Body of pancreas (tissue), 4 donors: ENCODE measurements at regions not wholly inside any gene's neighbourhood (a gene's known extent, or its start where the extent isn't known, plus 50 kb on each side); places are given as distances from the start of the nearest gene placed in this dataset.

Experiments used
- ATAC-seq: fragments of 150-250 bp; one replicate; pipeline ENCODE4 v1.9.1; 2016
- DNase-seq, 4 donors: peaks; one replicate each; pipeline ENCODE4 v3.0.0-alpha.2; 2019
- H3K27ac ChIP-seq, 4 donors: fragments of 200-600 bp; sonication (generic); 1 replicate in 3 of 4; 2 replicates in 1 of 4; pipeline versions ENCODE4 v1.5.1 to v1.6.1; 2016 to 2019; ENCODE audit warnings: mild to moderate bottlenecking in 1 of 4, mixed read lengths in 1 of 4, moderate library complexity in 1 of 4
- H3K27me3 ChIP-seq, 2 donors: fragments of 200-600 bp; sonication (generic); one replicate each; pipeline ENCODE4 v1.6.0; 2016; ENCODE audit warnings: mild to moderate bottlenecking in 1 of 2
- H3K36me3 ChIP-seq, 2 donors: fragments of 200-600 bp; sonication (generic); replicated peaks in 1 of 2; 2 replicates each; pipeline ENCODE4 v1.5.1; 2016; ENCODE audit warnings: low read depth in 2 of 2; ENCODE audit not compliant: insufficient read depth in 1 of 2
- H3K4me1 ChIP-seq: fragments of 200-600 bp; sonication (generic); one replicate; pipeline ENCODE4 v1.6.0; 2016
- H3K4me3 ChIP-seq, 2 donors: fragments of 200-600 bp; sonication (generic); 1 replicate in 1 of 2; 2 replicates in 1 of 2; pipeline ENCODE4 v1.5.1; 2016 to 2019
- H3K9me3 ChIP-seq, 3 donors: fragments of 200-600 bp; sonication (generic); 1 replicate in 2 of 3; 2 replicates in 1 of 3; pipeline ENCODE4 v1.5.1; 2016
- POLR2A ChIP-seq, 3 donors: fragments of 450-650 bp; IDR thresholded peaks; one replicate each; pipeline ENCODE4 v1.6.1; 2016; ENCODE audit warnings: antibody characterized with exemption in 3 of 3, mild to moderate bottlenecking in 2 of 3
- WGBS, 2 donors: methylation state at CpG; one replicate each; pipeline ENCODE4 v1.1.5; 2017; 5-methylcytosine and 5-hydroxymethylcytosine counted together
- intact Hi-C: fragments of 100-400 bp; cut with DNase I; formaldehyde crosslinking; loops from one replicate; pipeline ENCODE4 v1.15.1; 2023
- TF ChIP-seq, protein P1 (sequence below), 7 experiments: fragments of 450-650 bp in 4 of 7; fragments of 200-600 bp in 3 of 7; sonication (generic) in 3 of 7; IDR thresholded peaks; one replicate each; pipeline ENCODE4 v1.5.1; 2016 to 2019; ENCODE audit warnings: antibody characterized with exemption in 7 of 7

DNA sequence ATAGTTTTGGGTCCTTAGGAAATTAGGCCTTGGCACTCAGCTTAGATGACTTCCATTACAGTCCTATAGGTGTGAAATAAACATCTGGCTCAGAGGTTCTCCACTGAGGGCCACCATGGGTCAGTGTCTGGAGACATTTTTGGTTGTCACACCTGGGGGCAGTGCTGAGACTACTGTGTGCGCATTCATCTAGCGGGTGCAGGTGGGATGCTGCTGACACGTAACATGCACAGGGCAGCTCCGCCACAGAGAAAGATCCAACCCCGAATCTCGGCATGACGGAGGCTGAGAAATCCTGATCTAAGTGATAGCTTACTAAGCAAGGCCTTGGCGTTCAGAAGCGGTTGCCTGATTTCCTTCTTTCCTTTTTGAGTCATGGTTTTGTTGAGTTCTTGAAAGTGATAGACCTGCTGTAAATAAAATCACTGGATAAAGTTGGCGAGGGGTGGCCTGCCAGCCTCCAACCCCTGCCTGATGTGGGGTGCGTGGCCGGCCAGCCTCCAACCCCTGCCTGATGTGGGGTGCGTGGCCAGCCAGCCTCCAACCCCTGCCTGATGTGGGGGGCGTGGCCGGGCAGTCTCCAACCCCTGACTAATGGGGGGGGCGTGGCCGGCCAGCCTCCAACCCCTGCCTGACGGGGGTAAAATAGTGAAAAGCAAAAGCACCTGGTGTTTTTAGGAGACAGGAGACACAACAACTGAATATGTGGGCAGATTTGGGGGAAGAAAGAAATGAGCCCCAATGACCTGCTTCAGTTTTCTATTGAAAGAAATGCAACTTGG, 158.1 kb downstream of the CDH26 start:
- no peaks in the 10 kb centered on the region for H3K4me1 ChIP-seq
- ATAC-seq (no peak), DNase-seq (no peak)
- H3K9me3 ChIP-seq = no peaks in the 10 kb centered on the region
- H3K36me3 ChIP-seq = no peaks in the 10 kb centered on the region
- no peak overlapping the region for H3K27ac ChIP-seq
- 69 to 77% methylated on average over 15 to 18 of the region's 18 CpGs for WGBS, 2 donors
- intact Hi-C loops = no loop called here
- H3K4me3 ChIP-seq = no peak overlapping the region
- H3K27me3 ChIP-seq = peaks cover 0 to 3% of the 10 kb centered on the region in 2 donors
- TF ChIP-seq, protein P1, sequence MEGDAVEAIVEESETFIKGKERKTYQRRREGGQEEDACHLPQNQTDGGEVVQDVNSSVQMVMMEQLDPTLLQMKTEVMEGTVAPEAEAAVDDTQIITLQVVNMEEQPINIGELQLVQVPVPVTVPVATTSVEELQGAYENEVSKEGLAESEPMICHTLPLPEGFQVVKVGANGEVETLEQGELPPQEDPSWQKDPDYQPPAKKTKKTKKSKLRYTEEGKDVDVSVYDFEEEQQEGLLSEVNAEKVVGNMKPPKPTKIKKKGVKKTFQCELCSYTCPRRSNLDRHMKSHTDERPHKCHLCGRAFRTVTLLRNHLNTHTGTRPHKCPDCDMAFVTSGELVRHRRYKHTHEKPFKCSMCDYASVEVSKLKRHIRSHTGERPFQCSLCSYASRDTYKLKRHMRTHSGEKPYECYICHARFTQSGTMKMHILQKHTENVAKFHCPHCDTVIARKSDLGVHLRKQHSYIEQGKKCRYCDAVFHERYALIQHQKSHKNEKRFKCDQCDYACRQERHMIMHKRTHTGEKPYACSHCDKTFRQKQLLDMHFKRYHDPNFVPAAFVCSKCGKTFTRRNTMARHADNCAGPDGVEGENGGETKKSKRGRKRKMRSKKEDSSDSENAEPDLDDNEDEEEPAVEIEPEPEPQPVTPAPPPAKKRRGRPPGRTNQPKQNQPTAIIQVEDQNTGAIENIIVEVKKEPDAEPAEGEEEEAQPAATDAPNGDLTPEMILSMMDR (IDR thresholded peaks at IDR 0.05) = no peak
- no peak for TF ChIP-seq POLR2A (IDR thresholded peaks at IDR 0.05)

DNA sequence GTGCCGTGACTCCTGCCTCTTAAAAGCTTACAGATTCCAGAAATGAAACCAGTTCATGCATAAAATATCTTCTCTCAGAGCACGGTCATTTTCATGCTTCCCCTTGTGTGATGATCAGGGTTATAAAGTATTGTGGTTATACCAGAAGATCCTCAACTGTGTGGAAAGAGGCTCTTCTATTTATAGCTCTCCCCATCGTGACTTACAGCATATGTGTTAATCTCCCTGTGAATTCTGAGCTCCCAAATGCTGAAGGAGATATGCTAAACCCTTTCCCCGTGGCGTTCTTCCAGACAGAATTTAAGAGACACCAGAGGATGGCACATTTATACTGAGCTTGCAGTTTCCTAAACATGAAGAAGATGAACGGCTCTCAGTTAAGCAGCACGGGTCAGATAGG, 158.8 kb downstream of the CDH26 start:
- WGBS, 2 donors = 32 to 41% methylated on average over 7 of the region's 7 CpGs
- peaks cover 0 to 3% of the 10 kb centered on the region in 2 donors for H3K27me3 ChIP-seq
- no peak overlapping the region for H3K27ac ChIP-seq
- no peak for TF ChIP-seq POLR2A (IDR thresholded peaks at IDR 0.05)
- TF ChIP-seq, protein P1 (IDR thresholded peaks at IDR 0.05) = no peak
- intact Hi-C loops = no loop called here
- H3K4me1 ChIP-seq = no peaks in the 10 kb centered on the region
- DNase-seq = peak in 1 of 4 donors; percentile 19
- H3K9me3 ChIP-seq = no peaks in the 10 kb centered on the region
- H3K4me3 ChIP-seq = no peak overlapping the region
- no peak for ATAC-seq
- no peaks in the 10 kb centered on the region for H3K36me3 ChIP-seq

DNA sequence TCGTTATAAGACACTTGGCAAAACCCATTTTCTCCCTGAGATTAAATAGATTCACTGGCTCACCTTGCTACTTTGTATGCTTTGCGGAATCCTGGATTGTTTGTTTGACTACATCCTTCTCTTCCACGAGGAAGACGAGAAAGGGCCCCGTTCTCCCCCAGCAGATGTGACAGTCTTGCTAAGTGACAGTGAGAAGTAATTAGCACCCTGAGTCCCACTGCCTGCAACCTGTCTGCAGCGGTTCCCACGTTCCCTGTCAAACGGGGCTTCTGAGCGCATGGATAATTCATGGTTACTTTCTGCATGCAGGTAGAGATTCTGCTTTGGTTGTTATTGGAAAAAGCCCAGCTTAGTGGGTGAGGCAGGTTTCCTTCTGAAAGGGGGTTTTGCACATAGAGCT, 163.7 kb downstream of the CDH26 start:
- Histone ChIP-seq H3K4me3 (no peak overlapping the region), H3K9me3 (no peaks in the 10 kb centered on the region), H3K27ac (no peak overlapping the region), H3K4me1 (no peaks in the 10 kb centered on the region), H3K27me3 (no peaks in the 10 kb centered on the region), H3K36me3 (no peaks in the 10 kb centered on the region)
- TF ChIP-seq, protein P1 (IDR thresholded peaks at IDR 0.05) = no peak
- no peak for TF ChIP-seq POLR2A (IDR thresholded peaks at IDR 0.05)
- intact Hi-C loops = no loop called here
- 33 to 37% methylated on average over 8 to 9 of the region's 9 CpGs for WGBS, 2 donors
- no peak for DNase-seq
- ATAC-seq = no peak

DNA sequence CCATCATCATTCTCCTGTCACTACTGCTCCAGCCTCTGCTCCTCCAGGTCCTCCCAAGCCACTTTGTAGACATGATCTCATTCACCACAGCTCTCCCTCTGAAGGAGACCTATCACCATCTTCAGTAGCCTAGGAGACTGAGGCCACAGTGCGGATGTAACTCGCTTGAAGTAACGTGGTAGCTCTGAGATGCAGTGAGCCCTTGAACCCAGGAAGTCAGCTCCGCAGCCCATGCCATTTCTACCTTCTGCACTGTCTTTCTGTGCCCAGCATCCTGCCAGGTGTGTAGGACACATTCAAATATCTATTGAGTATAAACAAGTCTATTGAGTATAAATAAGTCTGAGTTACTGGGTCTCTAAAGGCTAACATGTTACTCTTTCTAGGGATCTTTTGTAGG, 164.4 kb downstream of the CDH26 start:
- intact Hi-C loops = no loop called here
- Histone ChIP-seq H3K36me3 (no peaks in the 10 kb centered on the region), H3K4me3 (no peak overlapping the region), H3K27ac (no peak overlapping the region), H3K4me1 (no peaks in the 10 kb centered on the region), H3K9me3 (no peaks in the 10 kb centered on the region), H3K27me3 (no peaks in the 10 kb centered on the region)
- no peak for TF ChIP-seq POLR2A (IDR thresholded peaks at IDR 0.05)
- TF ChIP-seq, protein P1 (IDR thresholded peaks at IDR 0.05) = no peak
- 74 to 75% methylated on average over 4 of the region's 4 CpGs for WGBS, 2 donors
- ATAC-seq (no peak), DNase-seq (no peak)

DNA sequence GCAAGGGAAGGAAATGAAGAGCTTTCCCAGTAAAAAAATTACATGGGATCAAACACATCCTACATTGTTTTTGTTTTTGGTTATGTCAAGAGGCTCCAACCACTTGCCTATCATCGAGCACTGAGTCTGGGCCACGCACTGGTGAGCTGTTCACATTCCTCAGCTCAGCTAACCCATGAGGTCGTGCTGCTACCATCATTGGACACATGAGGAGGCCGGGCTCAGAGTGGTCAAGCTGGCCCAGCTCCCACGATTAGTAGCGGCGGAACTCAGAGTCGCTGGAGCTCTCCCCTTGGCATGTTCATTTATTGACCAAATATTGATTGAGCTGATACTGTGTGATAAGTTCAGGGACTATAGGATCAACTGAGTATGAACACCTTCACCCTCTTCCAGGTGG, 164.9 kb downstream of the CDH26 start:
- intact Hi-C loops = no loop called here
- Histone ChIP-seq H3K36me3 (no peaks in the 10 kb centered on the region), H3K27me3 (no peaks in the 10 kb centered on the region), H3K27ac (no peak overlapping the region), H3K4me1 (no peaks in the 10 kb centered on the region), H3K9me3 (no peaks in the 10 kb centered on the region), H3K4me3 (no peak overlapping the region)
- 57 to 65% methylated on average over 8 of the region's 8 CpGs for WGBS, 2 donors
- no peak for DNase-seq
- no peak for ATAC-seq
- no peak for TF ChIP-seq POLR2A (IDR thresholded peaks at IDR 0.05)
- TF ChIP-seq, protein P1 (IDR thresholded peaks at IDR 0.05) = no peak
